ENCODE measurements at regions not wholly inside any gene's neighbourhood (a gene's known extent, or its start where the extent isn't known, plus 50 kb on each side); places are given as distances from the start of the nearest gene placed in this dataset.
A peak's percentile ranks its signal among the peaks of the same experiment; 100 is the strongest.

GRCh38 chr7:46363688-46364087 lies 442.6 kb upstream of the IGFBP3 start:
- H3K4me3 ChIP-seq (ENCODE audit: low read length), result no peak overlapping the region
- peak; percentile 9 for TF ChIP-seq CTCF (conservative IDR thresholded peaks at IDR 0.05; ENCODE audit: low read depth, low read length)
- DNase-seq (ENCODE audit: low read depth), result no peak

GRCh38 chr7:46360811-46361210 lies 439.7 kb upstream of the IGFBP3 start:
- DNase-seq (ENCODE audit: low read depth), result no peak
- no peak overlapping the region for H3K4me3 ChIP-seq (ENCODE audit: low read length)
- TF ChIP-seq CTCF (conservative IDR thresholded peaks at IDR 0.05; ENCODE audit: low read depth, low read length), result no peak

GRCh38 chr7:46360296-46360695 lies 439.2 kb upstream of the IGFBP3 start:
- no peak overlapping the region for H3K4me3 ChIP-seq (ENCODE audit: low read length)
- DNase-seq (ENCODE audit: low read depth), result no peak
- TF ChIP-seq CTCF (conservative IDR thresholded peaks at IDR 0.05; ENCODE audit: low read depth, low read length), result no peak

GRCh38 chr7:46357851-46358250 lies 436.8 kb upstream of the IGFBP3 start:
- no peak for TF ChIP-seq CTCF (conservative IDR thresholded peaks at IDR 0.05; ENCODE audit: low read depth, low read length)
- H3K4me3 ChIP-seq (ENCODE audit: low read length), result no peak overlapping the region
- no peak for DNase-seq (ENCODE audit: low read depth)

- DNase-seq (ENCODE audit: low read depth), result no peak
- H3K4me3 ChIP-seq (ENCODE audit: low read length), result no peak overlapping the region
- no peak for TF ChIP-seq CTCF (conservative IDR thresholded peaks at IDR 0.05; ENCODE audit: low read depth, low read length)
Measured at GRCh38 chr7:46357290-46357689, 436.2 kb upstream of the IGFBP3 start.

DNA sequence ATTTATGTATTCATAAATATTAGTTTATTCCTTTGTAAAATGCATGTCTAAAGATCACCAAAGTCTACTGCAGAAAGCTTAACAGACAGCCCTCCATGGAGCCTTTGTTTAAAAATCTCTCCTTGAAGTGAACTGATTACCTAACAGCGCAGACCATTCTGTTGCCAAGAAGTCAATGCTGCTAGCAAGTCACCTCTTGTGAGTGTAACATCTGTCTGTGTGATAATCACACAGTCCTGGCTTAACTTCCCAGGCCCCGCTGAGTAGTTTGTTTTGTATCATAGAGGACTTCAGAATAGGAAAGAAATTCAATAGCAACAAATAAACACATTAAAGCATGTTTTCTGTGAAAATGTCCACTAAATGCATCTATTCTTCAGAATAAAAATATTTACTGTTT lies 435.3 kb upstream of the IGFBP3 start:
- no peak for TF ChIP-seq CTCF (conservative IDR thresholded peaks at IDR 0.05; ENCODE audit: low read depth, low read length)
- H3K4me3 ChIP-seq (ENCODE audit: low read length), result no peak overlapping the region
- DNase-seq (ENCODE audit: low read depth), result no peak

- no peak overlapping the region for H3K4me3 ChIP-seq (ENCODE audit: low read length)
- no peak for DNase-seq (ENCODE audit: low read depth)
- no peak for TF ChIP-seq CTCF (conservative IDR thresholded peaks at IDR 0.05; ENCODE audit: low read depth, low read length)
Measured at GRCh38 chr7:46355331-46355730, 434.3 kb upstream of the IGFBP3 start.

Data from retinal pigment epithelial cell (primary cell).